GM23338 (cell line): ENCODE measurements at regions not wholly inside any gene's neighbourhood (a gene's known extent, or its start where the extent isn't known, plus 50 kb on each side); places are given as distances from the start of the nearest gene placed in this dataset.

Source experiments
- CREB1 ChIP-seq: fragments of 250-450 bp; sonication (Bioruptor Pico); IDR thresholded peaks from 2 replicates; pipeline ENCODE4 v1.5.0; 2020; ENCODE audit warnings: low read depth, mild to moderate bottlenecking, moderate library complexity
- CTCF ChIP-seq, 2 experiments: fragments of 200-600 bp in 1 of 2; sonication (generic) in 1 of 2; conservative IDR thresholded peaks; 2 replicates each; pipeline versions ENCODE4 v1.5.1 to v1.6.1; 2016 to 2017; ENCODE audit warnings: antibody characterized with exemption in 2 of 2, low read depth in 2 of 2, mild to moderate bottlenecking in 2 of 2, moderate library complexity in 1 of 2
- EZH2 ChIP-seq: fragments of 200-600 bp; sonication (generic); IDR thresholded peaks from one replicate; pipeline ENCODE4 v1.8.0; 2017; ENCODE audit warnings: antibody characterized with exemption, mild to moderate bottlenecking, low read depth; ENCODE audit not compliant: unreplicated experiment
- EZH2phosphoT487 ChIP-seq: fragments of 200-600 bp; sonication (generic); IDR thresholded peaks from one replicate; pipeline ENCODE4 v1.8.1; 2018; ENCODE audit warnings: antibody characterized with exemption; ENCODE audit not compliant: unreplicated experiment
- JUNB ChIP-seq: IDR thresholded peaks from one replicate; pipeline ENCODE4 v1.6.1; 2016; ENCODE audit warnings: antibody characterized with exemption; ENCODE audit not compliant: unreplicated experiment
- NANOG ChIP-seq: IDR thresholded peaks from 2 replicates; pipeline ENCODE4 v1.6.1; 2016; ENCODE audit warnings: antibody characterized with exemption, borderline replicate concordance
- POLR2AphosphoS5 ChIP-seq: IDR thresholded peaks from 2 replicates; pipeline ENCODE4 v1.6.1; 2016; ENCODE audit warnings: antibody characterized with exemption, low read depth
- REST ChIP-seq: IDR thresholded peaks from one replicate; pipeline ENCODE4 v1.6.1; 2018; ENCODE audit warnings: antibody characterized with exemption; ENCODE audit not compliant: unreplicated experiment
- STAT1 ChIP-seq: IDR thresholded peaks from one replicate; pipeline ENCODE4 v1.6.1; 2016; ENCODE audit warnings: antibody characterized with exemption; ENCODE audit not compliant: unreplicated experiment

DNA sequence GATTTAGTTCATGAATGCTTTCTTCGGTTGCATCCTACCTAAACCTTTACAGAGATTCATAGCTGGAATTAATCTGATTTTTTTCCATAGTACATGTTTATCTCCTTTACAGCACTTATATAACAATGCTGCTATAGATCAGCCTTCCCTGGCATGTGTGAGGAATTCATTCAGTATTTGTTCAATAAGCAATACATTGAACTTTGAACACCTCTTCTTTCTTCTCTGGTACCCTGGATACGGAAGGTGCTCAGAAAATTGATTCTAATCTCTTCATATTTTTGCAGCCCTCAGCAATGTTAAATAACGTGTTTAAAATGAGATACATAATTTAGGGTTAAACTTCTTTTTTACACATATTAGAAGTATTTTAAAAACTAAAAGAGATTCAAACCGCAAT lies 467.4 kb downstream of the TRIML1 start:
- TF ChIP-seq CTCF (conservative IDR thresholded peaks at IDR 0.05; ENCODE audit: low read depth in 2 of 2) (no peak), EZH2phosphoT487 (no peak), REST (no peak), POLR2AphosphoS5 (no peak), EZH2 (no peak), CREB1 (CRISPR knock-in tag) (no peak), STAT1 (no peak), NANOG (no peak), JUNB (no peak)
